GM19023 (cell line): ENCODE measurements at regions not wholly inside any gene's neighbourhood (a gene's known extent, or its start where the extent isn't known, plus 50 kb on each side); places are given as distances from the start of the nearest gene placed in this dataset.
"Not testable (repeated sequence)": the region's sequence is repeated elsewhere in the genome, so short reads cannot be mapped to it uniquely, and the experiment has no call there.

ENCODE experiments used
- ATAC-seq: cut with Tn5 transposase; IDR thresholded peaks from one replicate; pipeline ENCODE4 v1.9.1; 2021; ENCODE audit warnings: mild to moderate bottlenecking, moderate library complexity; ENCODE audit not compliant: unreplicated experiment

DNA sequence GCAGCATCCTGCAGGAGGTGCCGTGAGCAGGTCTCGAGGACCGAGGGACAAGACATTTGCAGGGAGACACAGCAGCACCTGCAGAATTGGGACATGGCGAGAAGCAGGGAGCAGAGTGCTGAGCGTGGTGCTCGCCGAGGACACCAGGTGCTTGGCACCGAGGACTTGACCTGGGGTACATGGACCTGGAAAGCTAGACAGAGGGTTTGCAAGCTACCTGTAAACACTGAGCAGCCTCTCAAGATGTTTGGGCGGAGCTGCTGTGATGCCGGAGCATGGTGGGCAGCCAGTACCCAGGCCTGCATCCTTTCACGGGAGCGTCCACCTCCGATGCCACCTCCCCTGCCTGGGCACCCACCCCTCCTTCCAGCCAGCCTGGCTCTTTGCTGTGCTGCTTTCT lies 773.2 kb downstream of the TBC1D22A start:
- no peak for ATAC-seq

DNA sequence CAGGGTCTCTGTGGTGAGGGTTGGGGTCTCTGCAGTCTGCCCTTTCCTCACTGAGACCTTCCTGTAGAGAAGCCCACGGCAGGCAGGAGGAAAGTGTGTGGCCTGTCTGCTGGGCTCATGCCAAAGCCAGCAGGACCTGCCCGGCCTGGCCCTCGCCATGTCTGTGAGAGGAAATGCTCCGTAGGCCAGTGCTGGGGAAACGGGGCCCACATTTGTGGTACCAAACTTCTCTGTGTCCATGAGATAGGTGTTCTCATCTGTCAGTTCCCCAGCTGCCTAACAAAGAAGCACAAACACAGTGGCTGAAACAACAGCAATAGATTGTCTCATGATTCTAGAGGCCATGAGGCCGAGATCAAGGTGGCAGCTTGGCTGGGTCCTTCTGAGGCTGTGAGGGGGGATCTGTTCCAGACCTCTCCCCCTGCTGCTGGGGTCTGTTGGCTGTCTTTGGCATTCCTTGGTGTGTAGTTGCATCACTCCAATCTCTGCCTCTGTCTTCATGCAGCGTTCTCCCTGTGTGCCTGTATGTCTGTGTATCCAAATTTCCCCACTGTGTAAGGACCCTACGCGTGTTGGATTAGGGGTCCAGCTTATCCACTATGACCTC lies 772.5 kb downstream of the TBC1D22A start:
- ATAC-seq = no peak

DNA sequence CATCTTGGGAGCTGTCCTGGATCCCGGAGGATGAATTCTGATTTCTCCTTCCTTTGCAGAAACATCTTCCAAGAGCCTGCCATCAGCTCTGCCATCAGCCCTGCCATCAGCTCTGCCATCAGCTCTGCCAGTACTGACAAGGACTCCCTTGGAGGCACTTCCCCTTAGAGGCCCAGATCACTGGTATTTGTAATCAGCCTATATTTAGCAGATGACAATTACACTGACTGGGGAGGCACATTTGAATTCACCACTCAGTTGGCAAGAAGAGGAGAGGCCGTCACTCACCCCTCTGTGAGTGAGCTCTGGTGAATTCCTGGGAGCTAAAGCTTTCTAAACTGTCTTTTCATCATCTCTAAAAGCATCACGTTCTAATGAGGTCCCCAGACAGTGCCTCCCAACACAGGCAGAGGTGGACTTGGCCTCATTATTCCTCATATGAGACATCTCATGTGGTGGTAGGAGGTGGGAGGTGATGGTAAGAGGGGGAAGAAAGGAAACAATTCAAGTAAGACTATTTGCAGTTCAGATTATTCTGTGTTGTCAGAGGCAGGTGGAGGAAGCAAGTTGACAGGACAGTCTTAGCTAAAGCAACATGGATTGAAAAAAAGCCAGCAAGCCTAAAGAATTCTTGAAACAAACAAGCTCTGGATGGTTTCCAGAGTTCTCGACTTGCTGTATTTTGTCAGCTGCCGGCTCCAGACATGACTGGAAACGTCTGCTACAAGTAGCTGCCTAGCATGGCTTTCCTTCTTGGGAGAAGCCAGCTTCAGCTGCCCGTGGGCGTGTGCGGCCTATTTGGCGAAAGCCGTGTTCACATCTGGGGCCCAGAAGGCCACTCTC lies 771.7 kb downstream of the TBC1D22A start:
- no peak for ATAC-seq

DNA sequence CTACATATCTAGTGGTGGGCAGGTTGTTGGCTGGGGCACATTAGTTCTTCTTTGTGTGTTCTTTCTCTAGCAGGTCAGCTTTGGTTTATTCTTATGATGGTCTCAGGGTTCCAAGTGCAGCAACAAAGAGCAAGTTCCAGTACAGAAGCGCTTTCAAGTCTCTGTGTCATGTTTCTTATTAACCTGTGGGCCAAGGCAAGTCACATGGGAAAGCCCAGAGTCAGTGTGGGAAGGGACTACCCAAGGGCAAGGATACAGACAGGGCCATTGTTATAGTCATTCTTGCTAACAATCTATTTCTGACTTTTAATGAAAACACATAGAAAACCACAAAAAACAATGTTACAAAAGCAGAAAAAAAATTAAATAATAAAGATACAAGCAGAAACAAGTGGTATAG lies 754.6 kb downstream of the TBC1D22A start:
- no peak for ATAC-seq

DNA sequence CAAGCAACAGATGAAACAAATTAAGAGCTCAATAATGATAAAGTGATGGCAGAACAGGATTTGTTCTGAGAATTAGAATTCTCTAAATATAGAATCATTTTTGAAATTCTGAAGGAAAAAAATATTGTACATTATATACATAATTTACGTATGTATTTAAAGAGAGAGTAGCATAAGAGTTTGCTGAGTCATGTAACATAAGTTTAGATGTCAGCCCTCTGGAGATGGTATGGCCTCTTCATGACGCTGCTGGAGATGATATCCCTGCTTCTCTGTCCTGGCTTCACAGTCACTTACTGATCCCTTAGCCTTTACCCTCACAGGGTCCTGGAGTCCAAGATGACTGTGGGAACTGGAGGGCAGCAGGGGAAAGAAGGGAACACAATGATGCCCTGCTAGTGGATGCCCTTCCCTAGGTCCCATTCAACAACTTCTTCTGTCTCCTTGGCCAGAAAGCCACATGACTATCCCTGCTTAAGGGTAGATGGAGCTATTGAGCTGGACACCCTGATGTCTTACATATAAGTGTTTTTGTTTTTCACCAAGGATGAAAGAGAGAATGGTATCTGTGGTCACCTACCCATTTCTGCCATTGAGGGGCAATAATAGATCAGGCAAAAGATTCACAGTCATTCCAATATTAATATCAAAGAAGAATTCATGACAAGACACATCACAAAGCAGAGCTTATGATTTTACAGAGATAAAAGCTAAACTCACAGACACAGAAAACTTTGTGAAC lies 753.1 kb downstream of the TBC1D22A start:
- no peak for ATAC-seq

DNA sequence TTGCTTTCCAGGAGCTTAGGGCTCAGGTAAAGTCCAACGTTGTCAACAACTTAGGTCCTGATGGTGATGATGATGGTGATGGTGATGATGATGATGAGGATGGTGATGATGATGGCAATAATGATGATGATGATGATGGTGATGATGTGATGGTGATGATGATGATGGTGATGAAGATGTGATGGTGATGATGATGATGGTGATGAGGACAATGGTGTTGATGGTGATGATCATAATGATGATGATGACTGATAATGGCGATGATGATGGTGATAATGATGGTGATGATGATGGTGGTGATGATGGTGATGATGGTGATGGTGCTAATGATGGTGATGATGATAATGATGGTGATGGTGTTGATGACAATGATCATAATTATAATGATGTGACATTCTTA lies 750.2 kb downstream of the TBC1D22A start:
- no peak for ATAC-seq

- ATAC-seq = no peak
Measured at GRCh38 chr22:47504962-47505361, 742.5 kb downstream of the TBC1D22A start.

- no peak for ATAC-seq
Measured at GRCh38 chr22:47498969-47499495, 736.6 kb downstream of the TBC1D22A start.

GRCh38 chr22:47497666-47498065 lies 735.2 kb downstream of the TBC1D22A start:
- no peak for ATAC-seq

GRCh38 chr22:47495110-47495509 lies 732.7 kb downstream of the TBC1D22A start:
- no peak for ATAC-seq

DNA sequence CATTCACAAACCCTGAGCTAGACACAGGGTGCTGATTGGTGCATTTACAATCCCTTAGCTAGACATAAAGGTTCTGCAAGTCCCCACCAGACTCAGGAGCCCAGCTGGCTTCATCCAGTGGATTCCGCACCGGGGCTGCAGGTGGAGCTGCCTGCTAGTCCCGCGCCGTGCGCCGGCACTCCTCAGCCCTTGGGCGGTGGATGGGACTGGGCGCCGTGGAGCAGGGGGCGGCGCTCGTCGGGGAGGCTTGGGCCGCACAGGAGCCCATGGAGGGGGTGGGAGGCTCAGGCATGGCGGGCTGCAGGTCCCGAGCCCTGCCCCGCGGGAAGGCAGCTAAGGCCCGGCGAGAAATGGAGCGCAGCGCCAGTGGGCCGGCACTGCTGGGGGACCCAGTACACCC lies 725.7 kb downstream of the TBC1D22A start:
- not testable (repeated sequence) for ATAC-seq

GRCh38 chr22:47486569-47487312 lies 724.3 kb downstream of the TBC1D22A start:
- ATAC-seq = no peak

GRCh38 chr22:47484960-47485569 lies 722.6 kb downstream of the TBC1D22A start:
- no peak for ATAC-seq

DNA sequence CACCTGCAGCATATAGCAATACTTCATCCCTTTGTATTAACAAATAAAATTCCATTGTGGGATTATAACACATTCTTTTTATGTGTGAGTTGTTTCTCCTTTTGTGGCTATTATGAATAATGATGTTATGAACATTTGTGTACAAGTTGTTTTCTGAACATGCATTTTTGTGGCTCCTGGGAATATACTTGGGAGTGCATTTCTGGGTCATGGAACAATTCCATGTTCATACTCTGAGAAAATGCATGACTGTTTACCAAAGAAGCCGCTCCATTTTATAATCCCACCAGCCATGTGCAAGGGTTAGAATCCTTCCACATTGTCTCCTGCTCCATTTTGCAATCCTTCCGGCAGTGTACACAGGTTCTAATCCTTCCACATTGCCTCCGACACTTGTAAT lies 713.8 kb downstream of the TBC1D22A start:
- no peak for ATAC-seq

GRCh38 chr22:47474895-47475294 lies 712.4 kb downstream of the TBC1D22A start:
- no peak for ATAC-seq

DNA sequence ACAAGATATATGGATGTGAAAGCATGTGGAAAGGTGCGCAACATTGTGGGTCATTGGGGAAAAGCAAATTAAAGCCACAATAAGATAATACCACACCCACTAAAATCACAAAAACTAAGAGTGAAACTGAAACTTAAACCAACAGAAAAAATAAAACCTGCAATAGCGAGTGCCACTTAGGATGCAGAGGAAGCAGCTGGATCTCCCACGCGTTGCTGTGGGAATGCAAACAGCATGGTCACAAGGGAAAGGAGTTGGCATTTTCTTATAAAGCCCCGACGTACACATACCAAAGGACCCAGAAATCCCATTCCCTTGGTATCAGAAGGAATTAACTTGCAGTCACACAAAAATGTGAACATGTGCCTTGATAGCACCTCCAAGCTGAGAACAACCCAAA lies 712.0 kb downstream of the TBC1D22A start:
- no peak for ATAC-seq

DNA sequence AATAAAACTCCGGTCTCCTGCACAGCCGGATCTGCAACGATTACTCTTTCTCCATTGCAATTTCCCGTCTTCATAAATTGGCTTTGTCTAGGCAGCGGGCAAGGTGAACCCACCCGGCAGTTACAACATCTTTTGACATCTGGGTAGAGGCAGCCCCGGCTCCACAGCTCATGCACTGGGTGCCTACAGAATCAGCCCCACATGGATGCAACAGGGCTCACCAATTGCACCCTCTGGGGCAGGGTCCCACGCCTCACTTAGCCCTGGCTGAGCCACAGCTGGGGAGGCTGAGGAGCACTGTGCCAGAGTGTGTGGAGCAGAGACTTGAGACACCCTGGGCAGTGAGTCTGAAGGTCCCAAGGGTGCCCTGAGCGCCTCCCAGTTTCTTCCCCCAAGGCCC lies 710.2 kb downstream of the TBC1D22A start:
- no peak for ATAC-seq

DNA sequence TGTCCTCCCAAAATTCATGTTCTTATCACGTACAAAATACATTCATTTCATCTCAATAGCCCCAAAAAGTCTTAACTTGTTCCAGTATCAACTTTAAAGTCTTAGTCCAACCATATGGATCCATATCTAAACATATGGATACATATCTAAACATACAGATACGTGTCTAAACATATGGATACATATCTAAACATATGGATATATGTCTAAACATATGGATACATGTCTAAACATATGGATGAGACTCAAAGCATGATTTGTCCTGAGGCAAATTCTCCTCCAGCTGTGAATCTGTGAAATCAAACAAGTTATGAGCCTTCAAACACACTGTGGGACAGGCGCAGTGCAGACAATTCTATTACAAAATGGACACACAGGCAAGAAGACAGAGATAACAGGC lies 709.0 kb downstream of the TBC1D22A start:
- no peak for ATAC-seq

DNA sequence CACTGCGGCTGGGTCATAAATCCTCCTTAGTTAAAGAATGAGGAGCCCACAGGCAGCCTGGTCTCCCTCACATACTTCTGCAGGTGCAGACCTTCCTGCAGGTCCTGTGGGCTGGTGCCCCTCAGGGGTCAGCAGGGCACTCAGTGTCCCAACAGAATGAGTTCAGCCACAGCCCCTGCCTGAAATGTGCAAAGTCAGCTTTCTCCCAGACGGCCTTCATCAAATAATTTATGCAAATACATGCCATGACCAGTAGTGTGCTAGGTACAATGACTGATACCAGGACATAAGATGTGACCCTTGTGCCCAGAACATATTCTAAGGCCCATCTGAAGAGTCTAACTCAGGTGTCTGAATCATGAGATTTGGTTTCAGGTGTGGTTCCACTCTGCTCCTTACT lies 703.4 kb downstream of the TBC1D22A start:
- no peak for ATAC-seq

DNA sequence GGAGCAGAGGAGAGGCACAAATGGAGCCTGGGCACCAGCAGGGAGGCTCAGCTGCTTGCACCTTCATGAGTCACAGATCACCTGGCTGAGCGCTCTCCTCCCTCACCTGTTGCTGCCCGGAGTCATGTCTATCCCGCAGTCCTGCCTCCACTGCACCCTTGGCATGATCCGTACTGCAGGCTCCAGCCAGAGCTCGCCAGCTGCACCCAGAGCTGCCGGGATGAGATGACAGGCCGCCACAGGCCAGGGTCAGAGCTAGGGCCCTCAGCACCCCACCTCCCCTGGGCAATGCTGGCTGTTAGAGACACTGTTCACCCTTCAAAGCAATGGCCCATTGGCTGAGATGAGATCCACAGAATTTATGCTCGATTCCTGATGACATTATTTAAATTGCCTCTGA lies 702.8 kb downstream of the TBC1D22A start:
- no peak for ATAC-seq

DNA sequence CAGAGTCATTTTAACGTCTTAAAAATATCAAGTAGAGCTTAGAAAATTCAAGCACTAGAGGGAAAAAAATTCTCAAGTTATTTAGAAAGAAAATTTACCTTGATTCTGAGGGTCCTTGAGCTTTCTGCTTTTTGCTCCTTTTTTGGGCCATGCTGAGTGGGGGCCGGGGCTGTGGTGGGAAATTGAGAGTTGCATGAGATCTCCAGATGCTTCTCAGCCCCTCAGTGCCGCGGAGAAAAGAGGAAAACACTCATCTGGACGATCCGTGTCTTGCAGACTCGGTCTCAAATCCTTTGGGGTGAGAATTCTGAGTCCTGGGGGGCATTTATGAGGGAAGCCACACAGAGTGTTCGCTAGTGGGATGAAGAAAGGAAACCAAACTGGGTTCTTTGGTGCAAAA lies 700.8 kb downstream of the TBC1D22A start:
- ATAC-seq = no peak
